Skin of body (tissue), 1 donor: ENCODE measurements at regions not wholly inside any gene's neighbourhood (a gene's known extent, or its start where the extent isn't known, plus 50 kb on each side); places are given as distances from the start of the nearest gene placed in this dataset.

Experiments used
- DNase-seq: peaks from one replicate; lab custom pipeline; 2025; lab: John Stamatoyannopoulos, UW

DNA sequence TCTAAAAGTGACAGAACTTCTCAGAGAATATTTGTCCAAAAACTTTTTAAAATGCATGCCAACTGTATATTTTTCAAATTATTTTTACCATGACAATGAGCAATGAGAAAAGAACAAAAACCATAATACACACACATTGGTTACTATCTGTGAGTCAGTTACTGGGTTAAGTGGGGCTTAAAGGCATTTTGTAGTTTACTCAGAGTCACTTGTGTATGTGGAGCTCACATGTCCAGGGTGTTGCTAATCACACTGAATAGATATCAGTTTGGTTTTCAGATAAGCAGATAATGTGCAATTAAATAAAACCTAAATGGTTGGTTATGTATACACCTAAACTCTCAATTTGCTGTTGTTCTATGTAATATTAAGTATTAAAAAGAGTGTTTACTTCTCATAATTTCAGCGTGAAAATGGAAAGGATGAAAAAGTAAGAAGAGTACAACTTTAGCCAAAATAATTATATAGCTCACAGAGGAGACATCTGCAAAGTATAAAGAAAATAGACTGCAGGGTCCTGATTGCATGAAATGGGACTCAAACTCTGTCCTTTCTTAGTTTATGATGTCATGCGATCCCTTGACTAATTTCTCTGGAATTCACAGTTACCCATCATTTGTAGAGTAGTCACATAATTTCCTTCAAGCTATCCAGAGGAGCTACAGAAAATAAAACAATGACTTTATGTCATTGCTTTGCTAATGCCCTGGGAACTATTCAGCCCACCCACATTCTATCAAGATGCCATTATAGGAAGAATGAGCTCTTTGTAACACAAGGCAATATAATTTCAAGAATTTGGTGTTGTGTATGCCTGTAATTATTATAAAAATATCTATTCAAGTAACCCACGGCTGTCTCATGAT is 388.0 kb upstream of the ZNF608 start:
- DNase-seq, result peak; percentile 97

DNA sequence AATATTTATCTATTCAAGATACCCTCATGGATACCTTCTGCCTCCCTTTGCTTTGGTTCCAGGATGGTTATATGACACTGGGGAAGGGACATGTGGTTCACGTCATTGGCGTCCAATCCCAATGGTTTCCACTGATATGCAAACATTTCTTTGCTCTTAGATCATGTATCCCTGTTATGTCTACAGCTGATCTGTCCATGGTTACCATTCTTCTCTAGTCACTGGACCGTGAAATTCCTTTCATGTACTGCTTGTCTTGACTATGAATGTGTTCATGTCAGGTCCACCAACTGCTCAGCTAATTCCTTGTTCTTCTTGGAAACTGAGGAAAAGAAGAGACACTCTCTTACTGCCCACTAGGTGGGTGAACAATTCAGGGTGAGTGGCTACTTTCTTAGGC is 391.1 kb upstream of the ZNF608 start:
- no peak for DNase-seq

DNA sequence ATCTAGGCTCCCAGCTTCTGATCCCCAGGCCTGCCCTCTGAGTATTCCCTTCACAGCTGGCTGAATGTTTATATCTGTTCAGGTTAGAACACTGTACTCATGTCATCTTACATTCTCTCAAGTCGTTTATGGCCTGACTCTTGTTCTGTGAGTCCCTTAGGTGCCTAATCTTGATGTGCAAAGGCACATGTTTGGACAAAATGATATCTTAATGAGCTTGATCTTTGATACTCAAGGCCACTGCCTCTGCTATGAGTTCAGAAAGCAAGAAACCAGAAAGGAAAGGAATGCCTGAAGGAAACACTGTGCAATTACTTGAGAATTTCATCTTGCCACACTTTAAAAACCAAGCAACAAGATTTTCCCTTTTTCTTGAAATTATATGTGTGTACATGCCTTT is 391.8 kb upstream of the ZNF608 start:
- no peak for DNase-seq

DNA sequence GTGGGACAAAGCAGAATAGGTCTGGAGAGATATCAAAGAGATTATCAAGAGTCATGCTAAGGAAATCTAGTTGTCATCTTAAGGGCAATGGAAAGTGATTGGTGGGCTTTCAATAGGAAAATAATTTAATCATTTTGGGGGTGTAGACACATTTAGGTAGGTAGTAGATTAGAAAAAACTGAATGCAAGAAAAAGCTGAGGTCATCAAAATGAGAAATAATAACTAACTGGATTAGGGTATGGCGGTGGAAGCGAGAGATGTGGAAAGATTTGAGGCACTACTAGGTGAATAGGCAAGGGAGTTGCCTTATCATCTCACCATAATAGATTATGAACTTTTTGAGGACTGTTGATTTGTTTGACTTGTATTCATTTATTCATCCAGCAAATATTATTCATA is 393.2 kb upstream of the ZNF608 start:
- no peak for DNase-seq

DNA sequence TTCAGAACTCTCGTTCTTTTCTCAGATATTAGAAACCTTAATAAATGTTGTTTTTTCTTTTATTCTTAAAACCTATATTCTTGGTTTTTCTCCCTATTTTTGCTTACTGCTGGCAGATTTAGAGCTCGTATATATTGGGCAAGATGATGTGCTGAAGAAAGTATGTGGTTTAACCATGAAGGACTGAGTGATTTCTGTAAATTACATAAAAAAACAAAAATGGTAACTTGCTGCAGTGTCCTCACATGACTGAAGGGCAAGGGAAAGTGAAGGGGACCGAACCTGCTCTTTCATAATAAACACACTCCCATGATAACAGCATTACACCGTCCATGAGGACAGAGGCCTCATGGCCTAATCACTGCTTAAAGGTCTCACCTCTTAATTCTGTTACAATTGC is 393.8 kb upstream of the ZNF608 start:
- no peak for DNase-seq

DNA sequence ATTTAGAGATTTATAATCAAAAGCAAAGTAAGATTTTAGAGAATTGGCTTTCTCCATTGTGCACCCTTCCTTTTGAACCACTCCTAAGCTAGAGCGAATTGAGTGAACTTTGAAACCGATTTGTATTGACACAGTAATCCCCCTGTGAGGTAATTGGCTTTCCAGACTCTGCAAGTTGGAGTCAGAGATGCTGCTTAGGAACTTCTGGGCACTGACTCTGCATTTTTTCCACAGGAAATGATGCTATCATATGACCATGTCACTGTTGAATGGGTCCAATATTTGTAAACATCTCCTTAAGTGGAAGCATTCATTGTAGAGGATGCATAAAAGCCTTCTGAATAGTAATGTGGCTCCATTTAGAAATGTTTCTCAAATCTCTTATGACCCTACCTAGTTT is 394.4 kb upstream of the ZNF608 start:
- peak; percentile 99 for DNase-seq

DNA sequence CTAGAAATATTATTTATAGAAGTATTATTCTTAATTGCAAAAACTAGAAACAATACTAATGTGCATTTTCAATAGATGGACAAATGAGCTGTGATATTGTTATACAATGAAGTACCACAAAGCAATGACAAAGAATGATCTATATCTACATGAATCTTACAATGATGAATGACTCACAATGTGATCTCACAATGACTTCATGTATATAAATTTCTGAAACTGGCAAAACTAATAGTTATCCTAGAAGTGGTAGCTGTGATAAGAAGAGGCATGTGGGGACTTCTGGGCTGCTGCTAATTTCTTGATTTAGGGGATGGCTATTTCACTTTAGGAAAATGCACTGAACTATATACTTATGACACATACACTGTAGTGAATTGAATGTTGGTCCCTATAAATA is 396.0 kb upstream of the ZNF608 start:
- DNase-seq, result no peak

DNA sequence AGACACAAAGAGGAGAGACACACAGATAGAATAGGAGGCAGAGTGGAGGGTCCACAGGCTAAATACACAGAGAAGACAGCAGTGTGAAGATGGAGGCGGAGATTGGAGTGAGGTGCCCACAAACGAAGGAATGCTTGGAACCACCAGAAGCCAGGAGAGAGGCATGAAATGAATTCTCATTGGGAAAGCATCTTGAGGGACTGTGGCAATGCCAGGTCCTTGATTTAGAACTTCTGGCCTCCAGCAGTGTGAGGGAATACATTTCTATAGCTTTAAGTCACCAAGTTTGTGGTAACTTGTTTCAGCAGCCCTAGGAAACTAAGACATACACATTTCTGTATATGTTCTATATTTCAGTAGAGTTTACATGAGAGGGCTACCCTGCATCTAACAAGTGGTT is 396.6 kb upstream of the ZNF608 start:
- DNase-seq, result no peak

DNA sequence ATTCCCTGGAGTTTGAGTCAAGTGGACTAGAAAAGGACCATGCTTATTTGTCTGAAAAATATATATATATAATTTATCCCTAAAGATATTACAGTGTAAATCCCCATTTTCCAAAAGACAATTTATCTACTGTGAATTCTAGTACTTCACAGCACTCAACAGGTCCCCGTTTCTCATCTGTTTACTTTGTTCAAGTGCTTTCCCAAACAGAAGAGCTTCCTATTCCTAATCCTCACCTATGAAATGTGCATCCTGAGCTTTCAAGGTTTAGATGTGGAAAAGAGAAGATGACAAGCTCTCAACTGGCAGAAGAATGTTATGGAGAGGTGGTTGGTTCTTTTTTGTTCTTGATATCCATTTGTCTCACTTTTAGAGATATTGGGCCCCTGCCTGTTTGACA is 401.6 kb upstream of the ZNF608 start:
- no peak for DNase-seq

DNA sequence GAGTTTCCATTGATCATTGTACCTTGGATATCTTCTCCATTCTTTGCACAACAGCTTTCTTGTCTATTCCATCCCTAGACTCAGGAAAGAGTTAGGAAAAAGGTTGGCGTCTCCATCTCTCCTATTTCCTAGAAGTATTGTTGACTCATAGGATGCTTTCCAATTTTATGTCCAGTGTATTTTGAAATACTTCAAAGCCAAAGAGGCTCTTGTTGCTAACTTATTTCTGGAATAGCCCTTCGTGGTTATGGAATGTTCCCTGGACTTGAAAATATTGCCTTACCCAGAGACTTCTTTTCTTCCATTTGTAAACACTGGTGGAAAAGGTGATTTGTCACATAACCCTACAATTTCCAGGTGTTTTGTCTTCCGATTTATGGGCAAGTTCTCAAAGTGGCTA is 402.3 kb upstream of the ZNF608 start:
- DNase-seq, result no peak

DNA sequence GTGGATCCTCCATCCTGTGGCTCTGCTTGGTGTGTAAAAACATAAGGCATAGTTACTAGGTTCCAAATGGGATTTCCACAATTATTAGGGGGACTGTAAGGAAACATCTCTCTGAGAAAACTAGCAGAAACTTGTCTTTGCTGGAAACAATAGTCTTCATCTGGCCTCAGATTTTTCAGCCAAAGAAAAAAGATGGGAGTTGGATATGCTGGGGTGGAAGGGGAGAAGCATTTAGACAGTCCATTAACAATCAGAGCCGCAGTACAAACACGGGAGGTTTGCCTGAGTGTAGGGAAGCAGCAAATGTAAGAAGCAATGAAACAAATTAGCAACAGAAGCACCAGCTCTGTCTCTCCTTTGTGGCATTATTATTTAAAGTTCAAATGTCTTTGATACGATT is 402.7 kb upstream of the ZNF608 start:
- no peak for DNase-seq

DNA sequence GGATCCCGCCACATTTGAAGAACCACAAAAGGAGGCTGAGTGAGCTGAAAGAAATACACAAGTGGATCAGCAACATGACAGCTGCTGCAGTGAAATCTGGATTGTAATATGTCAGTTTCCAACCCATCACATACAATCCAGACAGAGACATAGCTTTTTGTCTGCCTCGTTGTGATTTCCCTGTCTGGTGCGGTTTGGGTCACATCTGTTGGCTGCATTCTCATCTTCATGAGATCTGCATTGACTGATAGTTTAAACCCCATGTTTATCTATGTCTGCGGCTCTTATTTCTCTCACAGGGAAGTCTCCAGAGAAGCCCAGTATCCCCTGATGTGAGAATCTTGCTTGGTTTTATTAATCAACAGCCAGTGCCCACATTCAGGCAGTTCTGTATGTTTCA is 403.1 kb upstream of the ZNF608 start:
- peak; percentile 88 for DNase-seq

DNA sequence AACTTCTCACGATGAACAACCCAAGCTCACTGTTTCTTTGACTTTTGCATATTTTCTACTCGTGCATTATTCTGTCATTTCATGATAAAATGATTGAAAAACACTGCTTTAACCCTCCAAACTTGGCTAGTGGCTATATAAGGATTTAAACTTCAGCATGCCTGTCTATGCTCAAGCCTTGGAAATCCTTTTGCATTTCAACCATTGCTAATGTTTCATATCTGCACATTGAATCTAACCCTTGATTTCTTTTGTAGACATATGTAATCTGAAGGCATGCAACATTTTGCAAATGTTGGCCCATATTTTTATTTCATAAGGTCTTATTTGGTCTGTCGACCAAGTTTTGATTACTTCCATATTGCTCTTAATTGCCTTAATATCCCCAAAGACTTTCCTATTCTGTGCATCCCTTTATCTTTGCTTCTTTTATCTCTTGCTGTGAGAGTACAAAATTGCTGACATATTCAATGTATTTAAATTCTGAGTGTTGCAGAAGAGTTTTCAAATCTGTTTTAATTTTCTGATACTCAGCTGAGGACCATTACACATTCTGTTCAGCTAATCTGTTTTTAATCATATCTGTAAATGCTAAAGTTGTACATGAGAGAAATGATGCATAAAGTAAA is 403.7 kb upstream of the ZNF608 start:
- peak; percentile 96 for DNase-seq

DNA sequence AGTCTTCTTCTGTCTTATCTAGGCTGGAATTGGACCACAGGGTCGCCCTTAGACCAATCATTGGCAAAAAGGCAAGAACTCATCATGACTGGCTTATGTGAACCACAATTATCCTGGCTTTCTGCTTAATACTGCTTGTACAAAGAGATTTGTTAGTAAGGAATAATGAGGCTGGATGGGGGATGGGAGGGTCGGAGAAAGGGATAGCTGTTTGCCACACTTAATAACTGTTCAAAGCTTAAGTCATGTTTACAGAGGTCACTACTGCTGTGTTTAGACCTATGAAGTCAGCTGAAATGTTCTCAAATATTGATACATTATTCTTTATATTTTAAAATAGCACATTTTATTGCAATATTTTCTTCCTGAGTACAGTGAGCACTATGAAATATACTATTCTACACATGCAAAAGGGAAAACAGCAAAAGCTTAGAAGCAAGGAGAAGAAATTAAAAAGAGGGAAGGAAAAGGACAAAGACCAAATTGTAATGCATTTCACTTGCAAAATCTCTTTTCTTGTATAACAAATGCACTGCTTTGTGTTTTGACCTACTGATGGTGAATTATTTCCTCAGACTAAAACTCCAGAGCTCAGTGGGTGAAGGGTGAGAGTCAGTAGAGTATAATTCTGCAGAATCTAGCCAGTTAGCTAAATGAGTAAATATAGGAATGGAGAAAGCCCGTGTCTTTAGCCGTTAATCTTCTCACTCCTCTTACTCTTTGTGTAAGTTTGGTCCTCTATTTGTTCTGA is 404.9 kb upstream of the ZNF608 start:
- no peak for DNase-seq

DNA sequence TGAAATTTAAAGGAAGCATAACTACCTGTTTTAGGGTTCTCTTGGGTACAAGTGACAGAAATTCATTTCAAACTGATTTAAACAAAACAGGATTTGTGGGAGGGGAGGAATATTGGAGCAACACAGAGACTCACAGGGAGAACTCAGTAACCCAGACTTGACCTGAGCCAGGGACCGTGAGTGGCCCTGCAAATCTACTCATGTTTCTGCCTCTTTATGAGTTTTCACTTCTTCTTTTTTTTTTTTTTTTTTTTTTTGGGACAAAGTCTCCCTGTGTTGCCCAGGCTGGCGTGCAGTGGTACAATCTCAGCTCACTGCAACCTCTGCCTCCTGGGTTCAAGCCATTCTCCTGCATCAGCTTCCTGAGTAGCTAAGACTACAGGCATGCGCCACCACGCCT is 405.6 kb upstream of the ZNF608 start:
- no peak for DNase-seq

DNA sequence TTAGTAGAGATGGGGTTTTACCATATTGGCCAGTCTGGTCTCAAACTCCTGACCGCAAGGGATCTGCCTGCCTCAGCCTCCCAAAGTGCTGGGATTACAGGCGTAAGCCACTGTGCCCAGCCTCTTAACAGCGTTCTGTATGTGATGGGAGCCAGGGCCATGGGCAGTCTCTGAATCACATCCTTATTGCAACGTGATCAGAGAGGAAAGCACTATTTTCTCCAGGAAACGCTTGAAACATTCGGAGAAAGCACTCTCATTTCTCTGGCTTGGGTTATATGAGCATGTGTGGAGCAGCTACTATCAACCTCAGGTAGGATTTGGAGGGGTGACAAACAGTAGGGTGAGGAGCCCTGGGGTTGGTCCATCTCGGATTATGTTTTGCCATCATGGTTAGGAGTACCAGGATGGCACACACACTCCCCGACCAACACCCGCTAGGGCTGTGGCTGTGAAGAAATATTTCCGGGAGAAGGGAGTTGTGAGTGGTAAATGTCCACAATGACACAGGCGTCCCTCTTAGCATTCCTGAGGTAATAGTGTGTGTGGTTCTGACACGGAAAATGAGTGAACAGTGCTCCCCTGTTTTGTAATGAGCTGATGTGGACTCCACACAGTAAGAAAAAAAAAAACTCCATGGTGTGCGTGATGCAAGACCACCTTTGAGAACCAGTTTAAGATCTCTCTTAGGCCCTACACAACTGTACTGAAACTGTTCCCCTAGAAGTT is 406.2 kb upstream of the ZNF608 start:
- no peak for DNase-seq

DNA sequence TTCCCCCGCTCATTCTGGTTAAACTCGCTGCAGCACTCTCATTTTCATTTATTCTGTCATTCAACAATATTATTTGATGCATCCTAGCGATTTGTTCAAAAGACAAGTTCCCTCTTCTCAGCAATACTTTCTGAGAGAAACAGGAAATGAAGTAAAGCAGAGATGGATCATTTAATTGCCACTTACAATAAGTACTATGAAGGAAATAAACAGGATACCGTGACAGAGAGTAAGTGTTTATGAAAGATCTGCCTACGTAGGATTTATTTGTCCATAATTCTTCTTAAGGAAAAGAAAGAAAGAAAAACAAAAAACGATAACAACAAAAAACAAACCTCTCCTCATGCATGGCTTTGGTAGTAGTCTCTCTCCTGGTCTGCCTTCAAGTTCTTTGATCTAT is 406.8 kb upstream of the ZNF608 start:
- DNase-seq, result no peak

DNA sequence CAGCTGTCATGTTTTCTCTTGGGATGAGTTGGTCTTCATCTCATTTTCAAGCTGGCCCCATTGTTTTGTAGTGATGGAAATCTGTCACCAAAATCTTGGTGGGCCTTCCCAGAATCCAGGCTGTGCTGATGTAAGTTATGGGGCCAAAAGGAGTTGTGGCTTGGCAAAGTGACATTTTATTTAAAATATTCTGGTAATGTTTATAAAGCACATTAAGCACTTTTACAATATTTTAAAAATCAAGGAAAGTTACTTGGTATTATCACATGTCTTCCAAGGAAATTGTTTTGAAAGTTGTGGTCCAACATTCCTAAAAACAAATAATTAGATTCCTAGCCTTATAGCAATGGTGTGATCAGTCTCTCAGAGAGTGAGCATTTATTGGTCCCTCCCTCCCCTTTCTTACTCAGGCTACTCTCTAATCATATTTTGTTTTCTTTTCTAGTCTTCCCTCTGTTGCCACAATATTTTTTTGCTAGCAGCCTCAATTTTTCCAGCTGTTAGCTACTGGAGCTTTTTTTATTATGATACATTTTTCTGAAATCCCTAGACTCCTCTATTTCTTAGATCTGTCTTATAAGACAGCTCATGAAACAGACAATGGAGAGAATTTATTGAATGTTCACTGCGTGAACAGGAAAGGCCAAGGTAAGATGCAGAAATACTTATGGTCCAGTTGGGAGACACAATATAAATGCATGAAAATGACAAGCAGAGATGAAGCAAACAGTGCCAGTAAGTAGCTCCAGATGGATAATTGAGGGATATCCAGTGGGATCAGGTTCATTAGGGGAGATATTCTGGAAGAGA is 408.1 kb upstream of the ZNF608 start:
- peak; percentile 60 for DNase-seq

DNA sequence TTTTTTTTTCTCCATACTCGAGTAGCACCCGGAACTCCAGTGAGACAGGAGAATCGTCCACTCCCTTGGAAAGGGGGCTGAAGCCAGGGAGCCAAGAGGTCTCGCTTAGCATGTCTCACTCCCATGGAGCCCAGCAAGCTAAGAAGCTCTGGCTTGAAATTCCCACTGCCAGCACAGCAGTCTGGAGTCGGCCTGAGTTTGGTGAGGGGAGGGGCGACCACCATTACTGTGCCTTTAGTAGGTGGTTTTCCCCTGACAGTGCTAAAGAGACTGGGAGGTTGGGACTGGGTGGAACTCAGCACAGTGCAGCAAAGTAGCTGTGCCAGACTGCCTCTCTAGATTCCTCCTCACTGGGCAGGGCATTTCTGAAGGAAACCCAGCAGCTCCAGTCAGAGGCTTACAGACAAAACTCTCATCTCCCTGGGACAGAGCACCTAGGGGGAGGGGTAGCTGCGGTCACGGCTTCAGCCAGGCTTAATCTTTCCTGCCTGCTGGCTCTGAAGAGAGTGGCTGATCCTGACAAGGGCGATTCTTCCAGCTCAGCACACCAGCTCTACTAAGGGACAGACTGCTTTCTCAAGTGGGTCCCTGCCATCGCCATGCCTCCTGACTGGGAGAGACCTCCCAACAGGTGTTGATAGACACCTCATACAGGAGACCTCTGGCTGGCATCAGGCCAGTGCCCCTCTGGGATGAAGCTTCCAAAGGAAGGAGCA is 414.5 kb upstream of the ZNF608 start:
- no peak for DNase-seq

DNA sequence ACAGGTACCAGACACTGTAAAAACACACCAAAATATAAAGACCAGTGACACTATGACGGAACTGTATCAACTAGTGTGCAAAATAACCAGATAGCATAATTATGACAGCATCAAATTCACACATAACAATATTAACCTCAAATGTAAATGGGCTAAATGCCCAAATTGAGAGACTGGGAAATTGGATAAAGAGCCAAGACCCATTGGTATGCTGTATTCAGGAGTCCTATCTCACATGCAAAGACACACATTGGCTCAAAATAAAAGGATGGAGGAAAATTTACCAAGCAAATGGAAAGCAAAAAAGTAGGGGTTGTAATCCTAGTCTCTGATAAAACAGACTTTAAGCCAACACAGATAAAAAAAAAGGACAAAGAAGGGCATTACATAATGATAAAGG is 416.3 kb upstream of the ZNF608 start:
- DNase-seq, result no peak
